NCI-H146 treated with DMSO at 0.1 percent for 48 hours (cell line): ENCODE measurements at regions not wholly inside any gene's neighbourhood (a gene's known extent, or its start where the extent isn't known, plus 50 kb on each side); places are given as distances from the start of the nearest gene placed in this dataset.
"Not testable (repeated sequence)": the region's sequence is repeated elsewhere in the genome, so short reads cannot be mapped to it uniquely, and the experiment has no call there.

Experiments
- DNase-seq: peaks from one replicate; lab custom pipeline; 2025; ENCODE audit not compliant: unreplicated experiment; lab: John Stamatoyannopoulos, UW

DNA sequence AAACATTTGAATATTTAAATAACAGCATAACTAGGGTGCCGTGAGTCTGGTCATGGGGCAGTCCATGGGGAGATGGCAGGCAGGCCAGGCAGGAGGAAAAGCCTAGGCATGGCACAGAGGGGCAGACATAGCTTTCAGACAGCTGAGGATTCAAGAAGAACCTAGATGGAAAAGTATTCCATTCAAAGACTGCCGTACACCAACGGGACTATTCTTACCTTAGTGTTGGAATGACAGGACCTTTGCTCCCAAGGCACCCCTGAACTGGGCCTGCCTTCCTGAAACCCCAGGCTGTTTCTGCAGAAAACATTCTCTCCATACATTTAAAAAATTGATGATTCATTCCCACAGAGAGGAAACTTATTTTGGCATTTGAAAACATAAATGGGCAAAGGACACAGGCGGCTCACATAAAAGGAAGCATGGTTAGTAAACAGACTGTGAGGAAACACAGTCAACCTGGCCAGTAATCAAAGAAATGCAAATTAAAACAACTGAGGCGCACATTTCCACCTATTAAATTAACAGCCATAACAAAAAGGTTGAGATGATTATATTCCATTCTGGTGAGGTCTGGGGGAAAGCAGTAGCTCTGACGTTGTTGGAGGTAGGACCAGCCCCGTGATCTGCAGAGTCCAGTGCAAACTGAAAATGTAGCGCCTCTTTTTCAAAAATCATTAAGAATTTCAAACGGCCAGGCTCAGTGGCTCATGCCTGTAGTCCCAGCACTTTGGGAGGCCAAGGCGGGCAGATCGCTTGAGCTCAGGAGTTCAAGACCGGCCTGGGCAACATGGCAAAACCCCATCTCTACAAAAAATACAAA lies 71.3 kb upstream of the SMAD3 start:
- no peak for DNase-seq

DNA sequence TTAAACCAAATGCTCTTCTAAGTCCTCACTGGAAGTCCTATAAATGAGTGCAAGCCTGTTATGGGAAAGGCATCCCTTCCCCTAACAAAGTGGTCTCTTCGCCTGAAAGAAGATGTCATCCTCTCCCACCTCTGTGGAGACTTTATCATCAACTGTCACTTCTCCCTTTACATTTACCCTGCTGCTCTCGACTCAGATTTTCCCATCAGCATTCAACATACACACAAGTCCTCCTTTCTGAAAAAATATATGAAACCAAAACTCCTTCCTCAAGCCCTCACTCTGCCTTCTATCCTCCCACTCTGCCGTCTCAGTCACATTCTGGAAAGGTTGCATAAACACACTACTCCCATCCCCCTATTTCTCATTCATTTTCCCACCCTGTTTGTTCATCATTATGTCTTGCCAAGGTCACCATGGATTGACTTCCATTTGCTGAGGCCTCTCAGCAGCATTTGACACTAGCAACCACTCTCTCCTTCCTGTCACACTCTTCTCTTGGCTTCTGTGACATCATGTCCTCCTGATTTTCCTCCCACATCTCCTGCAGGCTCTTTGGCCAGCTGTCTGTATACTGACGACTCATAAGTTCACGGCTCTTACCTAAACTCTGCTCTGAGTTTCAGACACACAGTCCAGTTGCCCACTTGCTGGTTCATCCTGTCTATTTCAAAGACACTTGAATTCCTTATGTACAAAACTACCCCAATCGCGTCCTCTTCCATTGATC lies 70.3 kb upstream of the SMAD3 start:
- no peak for DNase-seq

DNA sequence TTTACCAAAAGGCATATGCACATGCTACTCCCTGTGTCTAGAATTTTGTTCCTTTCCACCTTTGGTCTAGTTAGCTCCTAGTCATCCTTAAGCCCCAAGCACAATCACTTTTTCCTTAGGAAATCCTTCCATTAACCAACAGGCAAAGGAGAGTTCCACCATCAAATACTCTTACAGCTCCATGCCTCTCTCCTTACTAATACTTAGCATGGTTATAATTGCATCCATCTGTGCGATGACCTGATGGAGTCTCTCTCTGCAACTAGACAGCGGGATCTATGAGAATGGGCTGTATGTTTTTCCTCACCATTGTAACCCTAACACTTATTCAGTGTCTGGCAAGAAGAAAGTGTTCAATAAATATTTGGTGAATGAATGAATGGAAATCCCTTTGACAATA lies 69.3 kb upstream of the SMAD3 start:
- no peak for DNase-seq

DNA sequence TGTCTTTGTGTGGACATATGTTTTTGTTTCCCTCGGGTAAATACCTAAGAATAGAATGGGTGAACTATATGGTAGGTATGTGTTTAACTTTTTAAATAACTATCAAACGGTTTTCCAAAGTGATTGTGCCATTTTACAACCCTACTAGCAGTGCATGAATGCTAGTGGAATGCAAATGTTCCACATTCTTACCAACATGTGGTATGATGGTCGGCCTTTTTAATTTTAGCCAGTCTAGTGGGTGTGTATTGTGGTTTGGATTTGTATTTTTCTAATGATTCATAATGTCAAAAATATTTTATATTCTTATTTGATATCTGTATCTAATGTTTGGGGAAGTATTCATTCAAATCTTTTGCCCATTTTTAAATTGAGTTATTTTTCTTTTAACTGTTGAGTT lies 68.2 kb upstream of the SMAD3 start:
- DNase-seq, result no peak

DNA sequence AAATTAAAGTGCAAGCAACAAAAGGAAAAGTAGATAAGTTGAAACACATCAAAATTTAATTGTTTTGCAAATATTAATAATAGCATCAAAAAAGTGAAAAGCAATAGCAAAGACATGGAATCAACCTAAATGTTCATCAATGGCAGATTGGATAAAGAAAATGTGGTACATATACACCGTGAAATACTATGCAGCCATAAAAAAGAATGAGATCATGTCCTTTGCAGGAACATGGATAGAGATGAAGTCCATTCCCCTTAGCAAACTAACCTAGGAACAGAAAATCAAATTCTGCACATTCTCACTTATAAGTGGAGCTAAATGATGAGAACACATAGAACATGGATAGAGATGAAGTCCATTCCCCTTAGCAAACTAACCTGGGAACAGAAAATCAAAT lies 67.2 kb upstream of the SMAD3 start:
- DNase-seq, result not testable (repeated sequence)

DNA sequence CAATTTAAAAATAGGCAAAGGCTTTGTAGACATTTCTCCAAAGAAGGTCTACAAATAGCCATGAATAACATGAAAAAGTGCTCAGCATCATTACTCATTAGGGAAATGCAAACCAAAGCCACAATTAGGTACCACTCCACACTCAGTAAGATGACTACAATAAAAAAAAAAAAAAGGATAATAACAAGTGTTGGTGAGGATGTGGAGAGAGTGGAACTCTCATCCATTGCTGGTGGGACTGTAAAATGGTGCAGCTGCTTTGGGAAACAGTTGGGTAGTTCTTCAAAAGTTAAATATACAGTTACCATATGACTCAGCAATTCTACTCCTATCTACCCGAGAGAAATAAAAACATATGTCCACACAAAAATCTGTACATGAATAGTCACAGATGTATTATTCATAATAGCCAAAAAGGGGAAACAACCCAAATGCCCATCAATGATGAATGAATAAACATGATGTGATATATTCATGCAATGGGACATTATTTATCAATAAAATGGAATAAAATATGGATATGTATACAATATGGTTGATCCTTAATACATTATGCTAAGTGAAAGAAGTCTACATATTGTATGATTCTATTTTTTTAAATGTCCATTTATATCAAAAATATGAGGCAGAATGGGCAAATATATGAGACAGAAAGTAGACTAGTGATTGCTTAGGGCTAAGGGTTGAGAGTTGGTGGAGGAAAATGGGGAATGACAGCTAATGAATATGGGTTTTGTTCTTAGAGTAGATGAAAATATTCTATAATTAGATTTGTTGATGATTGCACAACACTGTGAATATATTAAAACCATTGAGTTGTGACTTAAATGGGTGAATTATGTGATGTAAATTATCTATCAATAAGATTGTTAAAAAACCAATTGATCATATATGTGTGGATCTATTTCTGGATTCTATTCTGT lies 66.1 kb upstream of the SMAD3 start:
- no peak for DNase-seq

DNA sequence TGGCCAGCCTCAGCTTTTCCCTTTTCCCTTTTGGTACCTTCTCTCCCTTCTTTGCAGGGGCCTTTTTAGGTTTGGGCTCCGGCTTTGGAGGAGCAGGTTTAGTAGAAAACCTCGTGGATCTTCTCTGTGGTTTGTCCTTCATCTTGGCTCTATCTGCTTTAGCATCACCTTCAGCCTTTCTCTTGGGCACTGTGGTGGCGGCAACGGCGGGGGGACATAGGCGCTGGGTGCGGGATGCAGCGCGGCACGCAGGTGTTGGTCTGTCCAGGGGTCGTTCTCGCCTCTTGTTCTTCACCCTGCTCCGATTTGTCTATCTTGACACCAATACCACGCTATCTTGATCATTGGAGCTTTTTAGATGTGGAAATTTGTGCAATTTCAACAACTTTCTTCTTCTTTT lies 64.5 kb upstream of the SMAD3 start:
- no peak for DNase-seq

DNA sequence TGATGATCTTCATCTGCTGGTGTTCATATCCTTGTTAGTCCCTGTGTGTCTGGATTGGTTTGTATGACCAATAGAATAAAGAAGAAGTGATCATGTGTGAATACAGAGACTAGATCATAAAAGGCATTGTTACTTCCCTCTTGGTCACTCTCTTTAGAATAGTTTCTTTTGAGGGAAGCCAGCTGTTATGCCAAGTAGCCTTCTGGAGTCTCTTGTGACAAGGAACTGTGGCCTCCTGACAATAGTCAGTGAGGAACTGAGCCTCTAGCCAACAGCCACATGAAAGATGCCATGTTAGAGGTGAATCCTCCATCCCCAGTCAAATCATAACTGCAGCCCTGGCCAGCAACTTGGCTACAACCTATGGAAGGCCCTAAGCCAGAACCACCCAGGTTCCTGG lies 63.0 kb upstream of the SMAD3 start:
- no peak for DNase-seq

DNA sequence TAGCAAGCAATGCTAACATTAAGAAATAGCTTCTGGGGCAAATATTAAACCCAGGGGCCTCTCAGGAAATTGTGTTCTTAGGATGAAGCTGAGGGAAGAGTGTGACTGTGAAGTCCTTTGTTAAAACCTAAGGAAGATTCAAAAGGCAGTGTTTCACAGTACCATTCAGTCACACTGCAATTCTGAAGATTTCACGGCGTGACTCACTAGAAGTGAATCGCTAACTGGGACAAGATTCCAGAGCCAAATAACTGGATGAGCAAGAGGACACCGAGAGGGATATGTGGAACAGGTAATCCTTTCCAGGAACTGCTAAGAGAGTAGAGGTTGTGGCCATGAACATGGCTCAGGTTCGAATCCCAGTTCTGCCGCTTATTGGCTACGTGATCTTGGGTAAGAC lies 61.8 kb upstream of the SMAD3 start:
- no peak for DNase-seq

DNA sequence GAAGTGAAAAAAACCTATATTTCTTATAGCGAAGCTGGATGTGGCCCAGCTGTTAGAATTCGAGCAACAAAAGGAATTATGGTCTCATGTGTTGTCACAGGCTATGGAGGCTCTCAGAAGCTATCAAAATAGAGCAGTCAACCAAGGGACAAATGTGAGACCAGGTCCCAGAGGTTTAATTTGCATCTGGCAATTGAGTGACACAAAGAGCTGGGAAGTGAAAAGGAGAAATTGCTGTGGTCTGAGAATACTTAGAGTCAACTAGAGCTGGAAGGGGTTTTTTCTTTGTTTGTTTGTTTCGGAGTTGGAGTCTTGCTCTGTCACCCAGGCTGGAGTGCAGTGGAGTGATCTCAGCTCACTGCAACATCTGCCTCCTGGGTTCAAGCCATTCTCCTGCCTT lies 61.3 kb upstream of the SMAD3 start:
- no peak for DNase-seq

DNA sequence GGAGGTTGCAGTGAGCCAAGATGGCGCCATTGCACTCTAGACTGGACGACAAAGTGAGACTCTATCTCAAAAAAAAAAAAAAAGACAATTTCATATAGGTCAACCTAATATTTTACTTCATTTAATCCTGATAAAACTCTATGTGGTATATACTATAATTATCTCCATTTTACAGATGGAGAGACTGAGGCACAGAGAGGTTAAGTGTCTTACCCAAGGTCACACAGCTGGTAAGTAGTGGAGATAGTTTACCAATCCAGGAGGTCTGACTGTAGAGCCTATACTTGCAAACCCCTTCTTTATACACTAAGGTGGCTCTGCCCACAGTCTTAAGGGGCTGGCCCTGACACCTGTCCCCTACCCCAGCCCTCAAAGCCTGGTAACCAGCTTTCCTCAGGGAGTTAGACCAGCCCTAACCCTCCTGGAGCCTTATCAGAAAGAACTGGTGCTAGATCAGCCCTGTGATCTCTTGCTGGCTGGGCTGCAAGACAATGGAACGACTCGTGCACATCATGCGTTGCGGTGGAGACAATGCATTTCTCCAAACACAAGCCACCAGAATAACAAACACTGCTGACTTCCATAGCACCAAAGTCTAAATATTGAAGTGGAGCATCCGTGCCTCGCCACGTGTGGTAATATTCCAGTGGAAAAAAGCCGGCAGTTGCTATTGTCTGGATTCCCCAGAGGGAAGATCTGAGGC lies 60.0 kb upstream of the SMAD3 start:
- no peak for DNase-seq

DNA sequence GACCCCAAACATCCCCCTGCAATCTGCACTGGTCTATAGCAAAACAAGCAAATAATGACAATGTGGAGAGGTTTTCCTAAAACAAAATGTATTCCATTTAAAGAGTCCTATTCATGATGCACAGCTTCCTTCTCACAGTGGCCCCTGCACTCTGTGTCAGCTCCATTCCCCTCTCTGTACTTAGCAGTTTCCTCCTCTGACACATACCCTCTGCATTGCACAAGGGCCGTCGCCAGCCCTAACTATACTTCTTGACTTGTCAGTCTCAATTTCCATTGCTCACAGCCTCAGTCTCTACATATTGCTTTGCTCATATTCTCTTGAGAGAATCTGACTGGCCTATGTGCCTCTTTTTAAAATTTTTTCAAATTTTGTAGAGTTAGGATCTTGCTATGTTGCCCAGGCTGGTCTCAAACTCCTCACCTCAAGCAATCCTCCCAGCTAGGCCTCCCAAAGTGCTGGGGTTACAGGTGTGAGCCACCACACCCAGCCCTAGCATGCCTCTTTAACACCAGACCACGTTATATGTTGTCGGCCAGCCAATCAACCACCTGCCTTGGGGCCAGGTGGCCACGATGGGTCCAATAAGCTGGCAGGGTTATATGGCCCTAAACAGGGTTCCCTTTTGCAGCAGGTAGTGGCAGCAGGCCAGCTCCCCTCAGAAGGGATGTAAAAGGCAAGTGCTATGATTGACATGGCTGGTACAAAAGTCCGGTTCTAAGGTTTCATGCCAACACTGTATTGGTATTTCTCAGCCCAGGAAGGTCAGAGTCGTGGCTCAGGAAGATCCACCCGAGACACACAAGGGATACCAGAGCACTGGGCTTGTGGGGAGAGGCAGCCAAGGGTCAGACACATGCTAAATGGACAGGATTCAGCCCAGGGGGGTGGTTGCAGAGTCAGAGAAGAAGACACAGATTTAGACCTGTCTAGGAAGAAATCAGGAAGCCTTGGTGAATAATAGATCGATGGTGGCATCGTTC lies 59.0 kb upstream of the SMAD3 start:
- no peak for DNase-seq

DNA sequence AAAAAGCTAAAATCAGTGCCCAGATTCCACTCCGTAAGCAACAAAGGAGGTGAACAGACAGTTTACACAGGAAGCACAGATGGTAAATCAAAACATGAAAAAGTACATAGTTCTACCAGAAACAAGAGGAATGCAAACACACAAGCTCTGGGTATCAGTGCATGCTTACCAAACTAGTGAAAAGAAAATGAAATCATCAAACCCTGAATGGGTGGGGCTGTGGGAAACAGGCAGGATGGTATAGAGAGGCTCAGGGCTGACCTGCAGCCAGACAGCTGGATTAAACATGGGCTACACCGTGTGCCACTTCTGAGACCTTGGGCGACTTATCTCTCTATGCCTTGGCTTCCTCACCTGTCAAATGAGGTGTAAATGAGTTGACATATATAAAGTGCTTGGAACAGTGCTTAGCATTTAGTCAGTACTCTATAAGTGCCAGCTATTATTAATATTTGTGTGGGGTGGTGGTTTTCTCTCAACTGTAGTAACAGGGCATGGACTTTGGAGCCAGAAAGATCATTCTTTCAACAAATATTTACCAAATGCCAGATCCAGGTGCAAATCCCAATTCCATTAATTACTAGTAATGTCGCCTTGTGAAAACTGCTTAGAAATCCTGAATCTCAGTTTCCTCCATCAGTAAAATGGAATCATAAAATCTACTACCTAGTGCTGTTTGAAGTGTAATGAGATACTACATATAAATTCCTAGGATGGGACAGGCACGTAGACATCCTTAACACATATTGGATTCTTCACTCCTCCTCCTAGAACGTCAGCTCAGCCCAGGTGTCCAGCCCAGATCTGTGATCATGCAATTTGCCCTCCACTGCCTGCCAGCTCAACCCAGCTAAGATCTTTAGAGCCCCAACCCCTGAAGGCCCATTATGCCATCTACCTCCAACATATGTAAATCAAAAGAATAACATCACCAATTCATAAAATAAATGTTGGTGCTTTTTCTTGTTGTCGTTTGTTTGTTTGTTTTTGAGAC lies 55.5 kb upstream of the SMAD3 start:
- DNase-seq, result no peak

DNA sequence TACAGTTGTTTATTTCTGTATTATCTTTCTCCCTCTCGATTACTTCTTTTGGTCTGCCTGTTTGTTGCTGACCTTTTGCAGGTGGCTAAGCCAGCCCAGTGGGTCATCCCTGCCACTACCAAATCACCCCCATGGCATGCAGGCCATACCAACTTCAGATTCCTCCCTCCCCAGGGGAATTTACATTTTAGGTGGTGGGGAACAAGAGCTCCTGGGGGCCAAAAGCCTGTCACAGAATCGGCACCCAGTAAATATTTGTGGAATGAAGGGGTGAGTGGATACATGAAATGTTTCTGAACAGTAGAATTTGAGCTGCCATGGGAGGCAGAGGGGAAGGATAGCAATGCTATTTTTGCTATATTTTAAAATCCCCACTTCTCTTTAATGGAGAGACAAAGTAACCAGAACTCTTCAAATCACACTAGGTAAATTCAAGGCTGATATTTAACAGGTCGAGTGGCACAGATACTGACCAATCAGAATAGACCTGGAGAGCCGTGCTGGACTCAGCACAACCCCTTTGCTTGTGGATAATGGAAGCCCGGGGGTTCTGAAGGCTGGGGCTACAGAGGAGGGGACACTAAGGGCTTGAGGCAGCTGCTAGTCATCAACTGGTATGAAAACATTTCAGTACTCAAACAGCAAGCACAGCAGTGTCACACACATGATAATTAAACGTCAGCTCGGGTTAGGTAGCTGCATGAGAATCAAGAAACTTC lies 54.3 kb upstream of the SMAD3 start:
- DNase-seq, result no peak

DNA sequence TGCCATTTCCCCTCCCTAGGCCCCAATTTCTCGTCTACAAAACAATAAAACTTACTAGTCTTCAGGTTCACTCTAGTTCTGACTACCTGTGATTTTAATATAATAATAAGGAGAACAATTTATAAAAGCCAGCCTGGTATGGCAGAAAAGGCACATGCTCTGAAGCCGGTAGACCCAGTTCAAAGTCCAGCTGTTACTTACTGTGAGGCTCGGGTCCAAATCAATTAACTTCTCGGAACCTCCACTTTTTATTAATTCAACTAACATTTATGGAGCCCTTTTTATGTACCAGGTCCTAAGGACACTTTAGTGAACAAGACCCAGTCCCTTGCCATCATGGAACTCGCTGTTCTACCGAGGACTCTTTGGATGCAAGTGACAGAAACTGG lies 53.8 kb upstream of the SMAD3 start:
- no peak for DNase-seq

DNA sequence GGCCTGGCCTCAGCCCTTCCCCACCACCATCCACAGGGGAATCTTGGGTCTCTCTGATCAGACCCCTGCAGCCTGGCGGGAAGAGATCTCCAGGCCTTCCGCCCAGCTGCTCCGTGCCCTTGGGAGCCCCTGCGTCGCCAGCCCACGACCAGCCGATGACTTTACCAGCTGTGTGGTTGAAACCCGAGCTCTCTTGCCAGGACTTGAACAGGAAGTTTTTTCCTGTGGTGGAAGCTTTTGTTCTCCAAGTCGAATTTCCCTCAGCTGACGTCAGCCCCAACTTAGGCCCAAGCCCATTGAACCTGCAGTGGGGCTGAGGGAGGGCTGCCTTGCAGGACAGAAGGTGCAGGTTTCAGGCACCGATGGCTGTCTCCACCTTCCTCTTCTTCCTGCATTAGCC lies 51.7 kb upstream of the SMAD3 start:
- no peak for DNase-seq
